GM12873 (cell line): ENCODE measurements at regions not wholly inside any gene's neighbourhood (a gene's known extent, or its start where the extent isn't known, plus 50 kb on each side); places are given as distances from the start of the nearest gene placed in this dataset.

Experiments used
- CTCF ChIP-seq: IDR thresholded peaks from 2 replicates; pipeline ENCODE4 v1.5.1; 2012; ENCODE audit warnings: low read depth, mild to moderate bottlenecking, moderate library complexity, low read length, control low read depth; ENCODE audit not compliant: insufficient read depth; ENCODE audit errors: missing control alignments

GRCh38 chr12:53871367-53871766 lies 67.3 kb upstream of the HOXC13 start:
- TF ChIP-seq CTCF: no peak

DNA sequence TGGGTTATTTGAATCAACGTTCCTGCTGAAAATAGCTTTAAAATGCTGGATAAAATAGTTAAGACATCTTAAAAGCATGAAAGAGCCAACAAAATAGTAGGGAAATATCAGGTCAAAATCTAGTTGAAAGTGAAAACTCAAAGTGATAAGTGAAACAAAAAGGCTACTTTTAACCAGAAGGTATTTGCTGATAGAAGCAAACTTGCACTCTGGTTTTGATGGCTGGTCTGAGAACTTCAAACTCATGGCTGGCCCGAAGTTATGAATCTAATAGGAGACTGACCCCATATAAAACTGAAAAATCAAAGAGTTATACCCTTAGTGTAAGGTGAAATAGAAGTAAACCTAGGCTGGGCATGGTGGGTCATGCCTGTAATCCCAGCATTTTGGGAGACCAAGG lies 66.3 kb upstream of the HOXC13 start:
- TF ChIP-seq CTCF: no peak

DNA sequence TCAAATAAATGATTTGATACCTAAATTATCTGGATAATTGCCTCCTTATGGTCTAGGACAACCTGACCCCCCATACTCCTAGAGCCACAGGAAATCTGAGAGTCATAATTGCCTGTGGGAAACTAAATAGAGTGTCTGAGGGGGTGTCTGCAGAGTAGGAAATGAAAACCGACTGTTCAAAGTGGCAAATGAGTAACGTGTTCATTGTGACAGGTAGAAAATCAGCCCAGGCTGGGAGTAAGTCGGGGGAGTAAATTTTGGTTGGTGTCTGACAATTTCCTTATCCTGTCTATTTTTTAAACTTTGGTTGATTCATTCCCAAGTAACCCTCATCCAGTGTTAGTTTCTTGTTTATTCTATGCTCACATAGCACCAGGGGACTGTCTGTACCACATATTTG lies 51.6 kb upstream of the HOXC13 start:
- TF ChIP-seq CTCF: no peak

DNA sequence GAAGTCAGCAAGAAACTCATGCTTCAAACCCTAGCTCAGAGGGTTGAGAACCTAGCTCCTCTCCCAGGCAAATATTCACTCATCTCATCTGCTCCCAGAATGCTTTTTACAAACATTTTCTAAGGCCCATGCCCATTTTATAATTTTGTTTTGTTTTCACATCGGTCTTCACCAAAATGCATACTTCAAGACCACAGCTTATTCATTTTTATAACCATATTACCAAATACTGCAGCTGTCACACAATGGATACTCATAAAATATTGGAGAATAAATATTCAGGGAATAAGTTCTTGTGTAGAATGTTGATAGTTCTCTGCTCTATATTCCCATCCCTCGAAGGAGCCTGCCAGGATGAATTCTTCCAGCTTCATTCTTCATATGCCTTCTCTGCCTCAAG lies 50.8 kb upstream of the HOXC13 start:
- no peak for TF ChIP-seq CTCF
